GM12878 (cell line): ENCODE measurements at regions not wholly inside any gene's neighbourhood (a gene's known extent, or its start where the extent isn't known, plus 50 kb on each side); places are given as distances from the start of the nearest gene placed in this dataset.

ENCODE experiments used
- CEBPB ChIP-seq, 2 experiments: fragments of 150-350 bp in 1 of 2; IDR thresholded peaks; 2 replicates each; pipeline ENCODE4 v1.6.1; 2012 to 2014; ENCODE audit warnings: low read depth in 2 of 2, low read length in 2 of 2, borderline replicate concordance in 1 of 2, inconsistent platforms in 1 of 2
- TF ChIP-seq, protein P1 (sequence below), 3 experiments: IDR thresholded peaks in 2 of 3; conservative IDR thresholded peaks in 1 of 3; 2 replicates each; pipeline ENCODE4 v1.5.1; 2011; ENCODE audit warnings: low read depth in 3 of 3, low read length in 3 of 3, mild to moderate bottlenecking in 3 of 3, control low read depth in 2 of 3, moderate library complexity in 2 of 3, inconsistent platforms in 1 of 3, mixed read lengths in 1 of 3; ENCODE audit not compliant: control insufficient read depth in 2 of 3, insufficient read depth in 1 of 3; ENCODE audit errors: extremely low read depth in 1 of 3

DNA sequence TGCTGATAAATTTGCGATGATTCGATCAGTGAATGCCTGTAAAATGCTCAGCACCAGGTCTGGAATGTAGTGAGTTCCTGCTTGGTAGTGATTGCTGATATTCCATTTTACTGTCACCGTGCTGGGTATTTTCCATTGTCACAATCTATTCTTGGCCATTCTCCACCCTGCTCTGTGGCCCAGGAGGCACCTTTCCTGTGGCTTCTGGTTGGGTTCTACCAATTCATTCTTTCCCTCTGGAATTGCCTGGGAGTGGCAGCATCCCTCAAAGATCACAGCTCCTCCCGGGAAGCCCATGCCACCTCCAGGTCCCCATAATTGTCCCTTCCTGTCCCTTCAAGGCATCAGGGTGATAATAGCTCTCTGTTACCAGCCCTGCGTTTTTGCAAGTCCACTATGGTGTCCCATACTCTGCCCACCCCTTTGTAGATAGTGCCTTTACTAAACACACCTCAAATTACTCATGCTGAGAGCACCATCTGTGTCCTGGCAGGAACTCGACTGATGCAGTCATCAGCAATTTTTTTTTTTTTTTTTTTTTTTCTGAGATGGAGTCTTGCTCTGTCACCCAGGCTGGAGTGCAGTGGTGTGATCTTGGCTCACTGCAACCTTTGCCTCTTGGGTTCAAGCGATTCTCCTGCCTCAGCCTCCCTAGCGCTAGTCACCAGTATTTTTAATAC is 177.8 kb upstream of the PROK2 start:
- TF ChIP-seq, protein P1, sequence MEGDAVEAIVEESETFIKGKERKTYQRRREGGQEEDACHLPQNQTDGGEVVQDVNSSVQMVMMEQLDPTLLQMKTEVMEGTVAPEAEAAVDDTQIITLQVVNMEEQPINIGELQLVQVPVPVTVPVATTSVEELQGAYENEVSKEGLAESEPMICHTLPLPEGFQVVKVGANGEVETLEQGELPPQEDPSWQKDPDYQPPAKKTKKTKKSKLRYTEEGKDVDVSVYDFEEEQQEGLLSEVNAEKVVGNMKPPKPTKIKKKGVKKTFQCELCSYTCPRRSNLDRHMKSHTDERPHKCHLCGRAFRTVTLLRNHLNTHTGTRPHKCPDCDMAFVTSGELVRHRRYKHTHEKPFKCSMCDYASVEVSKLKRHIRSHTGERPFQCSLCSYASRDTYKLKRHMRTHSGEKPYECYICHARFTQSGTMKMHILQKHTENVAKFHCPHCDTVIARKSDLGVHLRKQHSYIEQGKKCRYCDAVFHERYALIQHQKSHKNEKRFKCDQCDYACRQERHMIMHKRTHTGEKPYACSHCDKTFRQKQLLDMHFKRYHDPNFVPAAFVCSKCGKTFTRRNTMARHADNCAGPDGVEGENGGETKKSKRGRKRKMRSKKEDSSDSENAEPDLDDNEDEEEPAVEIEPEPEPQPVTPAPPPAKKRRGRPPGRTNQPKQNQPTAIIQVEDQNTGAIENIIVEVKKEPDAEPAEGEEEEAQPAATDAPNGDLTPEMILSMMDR (IDR thresholded peaks at IDR 0.05 in 2 of 3, conservative IDR thresholded peaks at IDR 0.05 in 1 of 3; ENCODE audit: control insufficient read depth in 2 of 3, extremely low read depth in 1 of 3, insufficient read depth in 1 of 3, low read depth in 3 of 3, low read length in 3 of 3): no peak
- no peak for TF ChIP-seq CEBPB (IDR thresholded peaks at IDR 0.05; ENCODE audit: borderline replicate concordance in 1 of 2, low read depth in 2 of 2, low read length in 2 of 2)
